IPS-NIHi7 (cell line): ENCODE measurements at regions not wholly inside any gene's neighbourhood (a gene's known extent, or its start where the extent isn't known, plus 50 kb on each side); places are given as distances from the start of the nearest gene placed in this dataset.

ENCODE experiments used
- DNase-seq: peaks from one replicate; pipeline ENCODE4 v3.0.0; 2012; ENCODE audit warnings: mixed read lengths; ENCODE audit errors: extremely low spot score

- DNase-seq, result no peak
Measured at GRCh38 chrX:40316502-40316901, 218.7 kb upstream of the BCOR start.

- DNase-seq, result peak; percentile 63
Measured at GRCh38 chrX:40314070-40314469, 216.3 kb upstream of the BCOR start.

- no peak for DNase-seq
Measured at GRCh38 chrX:40313269-40313668, 215.5 kb upstream of the BCOR start.

- no peak for DNase-seq
Measured at GRCh38 chrX:40310447-40310846, 212.7 kb upstream of the BCOR start.

GRCh38 chrX:40310016-40310415 lies 212.3 kb upstream of the BCOR start:
- DNase-seq, result no peak

- DNase-seq, result no peak
Measured at GRCh38 chrX:40307871-40308270, 210.1 kb upstream of the BCOR start.

GRCh38 chrX:40304115-40304514 lies 206.4 kb upstream of the BCOR start:
- no peak for DNase-seq

GRCh38 chrX:40303256-40304077 lies 205.7 kb upstream of the BCOR start:
- DNase-seq, result no peak

GRCh38 chrX:40300286-40300890 lies 202.6 kb upstream of the BCOR start:
- no peak for DNase-seq

GRCh38 chrX:40299641-40300046 lies 201.9 kb upstream of the BCOR start:
- DNase-seq, result no peak

- DNase-seq, result peak; percentile 44
Measured at GRCh38 chrX:40298572-40299479, 201.1 kb upstream of the BCOR start.

- no peak for DNase-seq
Measured at GRCh38 chrX:40298069-40298468, 200.3 kb upstream of the BCOR start.

- DNase-seq, result no peak
Measured at GRCh38 chrX:40291553-40291952, 193.8 kb upstream of the BCOR start.

- DNase-seq, result no peak
Measured at GRCh38 chrX:40290517-40290916, 192.8 kb upstream of the BCOR start.

GRCh38 chrX:40285876-40286275 lies 188.1 kb upstream of the BCOR start:
- DNase-seq, result no peak

GRCh38 chrX:40284852-40285251 lies 187.1 kb upstream of the BCOR start:
- no peak for DNase-seq

GRCh38 chrX:40283981-40284380 lies 186.2 kb upstream of the BCOR start:
- no peak for DNase-seq

- DNase-seq, result no peak
Measured at GRCh38 chrX:40282946-40283660, 185.3 kb upstream of the BCOR start.

- DNase-seq, result no peak
Measured at GRCh38 chrX:40282348-40282747, 184.6 kb upstream of the BCOR start.

- no peak for DNase-seq
Measured at GRCh38 chrX:40281336-40282005, 183.7 kb upstream of the BCOR start.

- DNase-seq, result no peak
Measured at GRCh38 chrX:40279762-40280161, 182.0 kb upstream of the BCOR start.
